ENCODE measurements at regions not wholly inside any gene's neighbourhood (a gene's known extent, or its start where the extent isn't known, plus 50 kb on each side); places are given as distances from the start of the nearest gene placed in this dataset.
"Not testable (repeated sequence)": the region's sequence is repeated elsewhere in the genome, so short reads cannot be mapped to it uniquely, and the experiment has no call there.

DNA sequence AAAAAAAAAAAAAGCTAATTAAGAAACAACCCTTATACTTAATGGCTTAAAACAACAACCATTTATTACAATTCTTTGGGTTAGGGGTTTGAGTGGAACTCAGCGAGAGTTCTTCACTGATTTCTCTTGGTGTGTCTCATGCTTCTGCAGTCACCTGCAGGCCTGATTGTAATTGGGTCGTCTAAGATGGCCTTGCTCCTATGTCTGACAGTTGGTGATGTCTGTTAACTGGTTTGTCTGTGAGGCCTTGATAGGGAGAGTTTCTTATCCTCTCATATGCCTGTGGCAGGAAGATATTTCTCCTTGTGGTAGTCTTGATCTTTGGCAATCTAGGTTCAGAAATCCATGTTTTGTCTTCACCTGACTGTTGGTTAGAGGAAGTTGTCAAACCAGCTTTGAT, 85.2 kb upstream of the NUTM2F start:
- not testable (repeated sequence) for H3K4ac ChIP-seq (ENCODE audit: low read depth in 1 of 2, low read length in 2 of 2); H3K9ac ChIP-seq (ENCODE audit: low read length); H4K8ac ChIP-seq (ENCODE audit: low read length); H3K79me1 ChIP-seq (replicated peaks; ENCODE audit: low read length, poor library complexity, severe bottlenecking); H3K4me3 ChIP-seq (ENCODE audit: insufficient read depth in 1 of 2, low read depth in 1 of 2, low read length in 2 of 2); H2BK15ac ChIP-seq (ENCODE audit: low read depth, poor library complexity, severe bottlenecking); H3K9me3 ChIP-seq (ENCODE audit: control insufficient read depth, low read length); H3K27ac ChIP-seq (ENCODE audit: low read length, poor library complexity, severe bottlenecking); H3K4me2 ChIP-seq (ENCODE audit: low read length, poor library complexity, severe bottlenecking); H3K18ac ChIP-seq (ENCODE audit: low read depth in 1 of 2, low read length in 2 of 2); H4K91ac ChIP-seq (ENCODE audit: low read length); H2AK5ac ChIP-seq (ENCODE audit: low read length, severe bottlenecking); H2BK12ac ChIP-seq (ENCODE audit: low read length in 2 of 2); H3K14ac ChIP-seq (ENCODE audit: low read length in 2 of 2); DNase-seq; H3K23ac ChIP-seq (ENCODE audit: low read length in 2 of 2); H2BK120ac ChIP-seq (ENCODE audit: low read depth, low read length); H3K4me1 ChIP-seq (ENCODE audit: control insufficient read depth, insufficient read depth, low read depth, low read length); H2BK5ac ChIP-seq (ENCODE audit: low read depth, low read length, poor library complexity, severe bottlenecking); H3K36me3 ChIP-seq (ENCODE audit: control insufficient read depth in 1 of 2, insufficient read depth in 2 of 2, low read depth in 1 of 2, low read length in 2 of 2); H2AFZ ChIP-seq (ENCODE audit: low read depth, low read length); H3K27me3 ChIP-seq (ENCODE audit: control insufficient read depth in 1 of 2, insufficient read depth in 1 of 2, low read length in 2 of 2)
- WGBS: 100% methylated on average over 2 of the region's 2 CpGs

DNA sequence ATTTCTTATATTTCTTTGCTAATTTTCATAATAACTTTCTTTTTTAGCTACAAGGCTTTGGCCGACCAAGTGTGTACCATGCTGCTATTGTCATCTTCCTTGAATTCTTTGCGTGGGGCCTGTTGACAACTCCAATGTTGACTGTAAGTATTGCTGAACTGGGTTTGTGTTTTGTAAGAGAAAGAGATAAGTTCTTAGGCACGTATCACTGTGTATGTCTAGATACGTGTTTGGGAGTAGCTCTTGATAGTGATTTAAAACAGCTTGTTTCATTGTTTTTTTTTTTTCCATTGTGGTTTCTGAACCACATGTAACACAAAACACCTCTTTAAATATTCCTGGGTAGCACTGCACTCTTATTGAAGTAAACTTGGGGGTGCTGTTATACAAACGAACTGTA, 86.7 kb upstream of the NUTM2F start:
- not testable (repeated sequence) for H3K18ac ChIP-seq (ENCODE audit: low read depth in 1 of 2, low read length in 2 of 2); H3K4me2 ChIP-seq (ENCODE audit: low read length, poor library complexity, severe bottlenecking); H4K91ac ChIP-seq (ENCODE audit: low read length); H2AFZ ChIP-seq (ENCODE audit: low read depth, low read length); H3K23ac ChIP-seq (ENCODE audit: low read length in 2 of 2); H3K79me1 ChIP-seq (replicated peaks; ENCODE audit: low read length, poor library complexity, severe bottlenecking); H3K4me3 ChIP-seq (ENCODE audit: insufficient read depth in 1 of 2, low read depth in 1 of 2, low read length in 2 of 2); H3K14ac ChIP-seq (ENCODE audit: low read length in 2 of 2); H2BK5ac ChIP-seq (ENCODE audit: low read depth, low read length, poor library complexity, severe bottlenecking); H3K4ac ChIP-seq (ENCODE audit: low read depth in 1 of 2, low read length in 2 of 2); H3K27me3 ChIP-seq (ENCODE audit: control insufficient read depth in 1 of 2, insufficient read depth in 1 of 2, low read length in 2 of 2); H3K9ac ChIP-seq (ENCODE audit: low read length); H3K36me3 ChIP-seq (ENCODE audit: control insufficient read depth in 1 of 2, insufficient read depth in 2 of 2, low read depth in 1 of 2, low read length in 2 of 2); DNase-seq; H3K4me1 ChIP-seq (ENCODE audit: control insufficient read depth, insufficient read depth, low read depth, low read length); H4K8ac ChIP-seq (ENCODE audit: low read length); H2BK12ac ChIP-seq (ENCODE audit: low read length in 2 of 2); H2BK120ac ChIP-seq (ENCODE audit: low read depth, low read length); H3K9me3 ChIP-seq (ENCODE audit: control insufficient read depth, low read length); H2AK5ac ChIP-seq (ENCODE audit: low read length, severe bottlenecking); H2BK15ac ChIP-seq (ENCODE audit: low read depth, poor library complexity, severe bottlenecking); H3K27ac ChIP-seq (ENCODE audit: low read length, poor library complexity, severe bottlenecking)
- WGBS: 100% methylated on average over 2 of the region's 5 CpGs

DNA sequence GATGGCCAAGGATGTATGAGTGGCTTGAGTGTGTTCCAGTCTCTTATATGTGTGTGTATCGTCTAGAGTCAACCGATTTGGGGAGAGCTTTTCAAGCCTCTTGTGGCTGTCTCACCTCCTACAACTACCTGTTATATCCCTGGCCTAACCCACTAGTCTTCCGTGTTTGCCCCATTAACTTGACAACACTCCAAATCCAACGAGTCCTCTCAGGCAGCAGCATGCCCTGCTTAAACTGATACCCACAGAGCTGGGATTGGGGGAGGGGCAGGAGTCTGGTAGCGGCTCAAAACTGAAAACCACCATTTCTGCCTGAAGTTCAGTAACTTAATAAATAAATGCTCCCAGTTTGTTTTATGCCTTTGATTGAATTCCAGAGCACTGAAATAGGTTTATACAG, 91.7 kb upstream of the NUTM2F start:
- not testable (repeated sequence) for H2AFZ ChIP-seq (ENCODE audit: low read depth, low read length); H3K36me3 ChIP-seq (ENCODE audit: control insufficient read depth in 1 of 2, insufficient read depth in 2 of 2, low read depth in 1 of 2, low read length in 2 of 2); H2BK15ac ChIP-seq (ENCODE audit: low read depth, poor library complexity, severe bottlenecking); H2BK5ac ChIP-seq (ENCODE audit: low read depth, low read length, poor library complexity, severe bottlenecking); H4K91ac ChIP-seq (ENCODE audit: low read length); H2BK120ac ChIP-seq (ENCODE audit: low read depth, low read length); H2BK12ac ChIP-seq (ENCODE audit: low read length in 2 of 2); H3K23ac ChIP-seq (ENCODE audit: low read length in 2 of 2); H3K4ac ChIP-seq (ENCODE audit: low read depth in 1 of 2, low read length in 2 of 2); DNase-seq; H3K14ac ChIP-seq (ENCODE audit: low read length in 2 of 2); H2AK5ac ChIP-seq (ENCODE audit: low read length, severe bottlenecking); H3K9ac ChIP-seq (ENCODE audit: low read length); H3K27ac ChIP-seq (ENCODE audit: low read length, poor library complexity, severe bottlenecking); H3K4me3 ChIP-seq (ENCODE audit: insufficient read depth in 1 of 2, low read depth in 1 of 2, low read length in 2 of 2); H3K4me1 ChIP-seq (ENCODE audit: control insufficient read depth, insufficient read depth, low read depth, low read length); H3K9me3 ChIP-seq (ENCODE audit: control insufficient read depth, low read length); H3K27me3 ChIP-seq (ENCODE audit: control insufficient read depth in 1 of 2, insufficient read depth in 1 of 2, low read length in 2 of 2); H3K4me2 ChIP-seq (ENCODE audit: low read length, poor library complexity, severe bottlenecking); H3K18ac ChIP-seq (ENCODE audit: low read depth in 1 of 2, low read length in 2 of 2); H3K79me1 ChIP-seq (replicated peaks; ENCODE audit: low read length, poor library complexity, severe bottlenecking)
- 83% methylated on average over 1 of the region's 5 CpGs for WGBS
- peak overlapping the region; percentile 23 for H4K8ac ChIP-seq (ENCODE audit: low read length)

DNA sequence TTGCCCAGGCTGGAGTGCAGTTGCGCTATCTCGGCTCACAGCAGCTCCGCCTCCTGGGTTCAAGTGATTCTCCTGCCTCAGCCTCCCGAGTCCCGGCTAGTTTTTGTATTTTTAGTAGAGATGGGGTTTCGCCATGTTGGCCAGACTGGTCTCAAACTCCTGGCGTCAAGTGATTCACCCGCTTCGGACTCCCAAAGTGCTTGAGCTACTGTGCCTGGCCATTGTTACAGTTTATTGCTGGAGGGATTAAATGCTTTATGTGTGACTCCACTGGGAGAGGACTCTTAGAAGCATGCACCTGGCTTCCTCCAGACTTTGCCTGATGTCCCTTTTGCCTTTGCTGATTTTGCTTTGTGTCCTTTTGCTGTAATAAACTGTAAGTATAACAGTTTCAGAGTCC, 93.5 kb upstream of the NUTM2F start:
- not testable (repeated sequence) for H2BK15ac ChIP-seq (ENCODE audit: low read depth, poor library complexity, severe bottlenecking); H3K4ac ChIP-seq (ENCODE audit: low read depth in 1 of 2, low read length in 2 of 2); H2AFZ ChIP-seq (ENCODE audit: low read depth, low read length); H3K79me1 ChIP-seq (replicated peaks; ENCODE audit: low read length, poor library complexity, severe bottlenecking); H3K4me3 ChIP-seq (ENCODE audit: insufficient read depth in 1 of 2, low read depth in 1 of 2, low read length in 2 of 2); H4K8ac ChIP-seq (ENCODE audit: low read length); H3K14ac ChIP-seq (ENCODE audit: low read length in 2 of 2); H3K4me1 ChIP-seq (ENCODE audit: control insufficient read depth, insufficient read depth, low read depth, low read length); H2BK5ac ChIP-seq (ENCODE audit: low read depth, low read length, poor library complexity, severe bottlenecking); H2AK5ac ChIP-seq (ENCODE audit: low read length, severe bottlenecking); H2BK12ac ChIP-seq (ENCODE audit: low read length in 2 of 2); DNase-seq; H3K9ac ChIP-seq (ENCODE audit: low read length); H4K91ac ChIP-seq (ENCODE audit: low read length); H3K9me3 ChIP-seq (ENCODE audit: control insufficient read depth, low read length); H3K36me3 ChIP-seq (ENCODE audit: control insufficient read depth in 1 of 2, insufficient read depth in 2 of 2, low read depth in 1 of 2, low read length in 2 of 2); H3K23ac ChIP-seq (ENCODE audit: low read length in 2 of 2); H3K4me2 ChIP-seq (ENCODE audit: low read length, poor library complexity, severe bottlenecking); H2BK120ac ChIP-seq (ENCODE audit: low read depth, low read length); H3K27me3 ChIP-seq (ENCODE audit: control insufficient read depth in 1 of 2, insufficient read depth in 1 of 2, low read length in 2 of 2); H3K18ac ChIP-seq (ENCODE audit: low read depth in 1 of 2, low read length in 2 of 2); H3K27ac ChIP-seq (ENCODE audit: low read length, poor library complexity, severe bottlenecking)
- WGBS: 100% methylated on average over 1 of the region's 9 CpGs
